SU-DHL-6 (cell line): ENCODE measurements at regions not wholly inside any gene's neighbourhood (a gene's known extent, or its start where the extent isn't known, plus 50 kb on each side); places are given as distances from the start of the nearest gene placed in this dataset.

Experiments
- H2AFZ ChIP-seq: fragments of 200-600 bp; sonication (generic); 2 replicates; pipeline ENCODE4 v1.6.1; 2014; ENCODE audit warnings: low read depth, mild to moderate bottlenecking, moderate library complexity, mixed read lengths, antibody characterized with exemption, low read length; ENCODE audit not compliant: severe bottlenecking
- H3F3A ChIP-seq: fragments of 200-600 bp; shearing (Covaris generic); 2 replicates; pipeline ENCODE4 v1.6.0; 2016; ENCODE audit warnings: antibody characterized with exemption, mild to moderate bottlenecking; ENCODE audit not compliant: insufficient read depth
- H3K27ac ChIP-seq: fragments of 200-600 bp; sonication (generic); 2 replicates; pipeline ENCODE4 v1.5.1; 2016; ENCODE audit warnings: low read depth, mild to moderate bottlenecking, low read length, moderate library complexity, mixed read lengths
- H3K27me3 ChIP-seq: fragments of 200-600 bp; sonication (generic), shearing (Covaris generic); 2 replicates; pipeline ENCODE4 v1.6.0; 2014; ENCODE audit warnings: mild to moderate bottlenecking, low read length
- H3K36me3 ChIP-seq: fragments of 200-600 bp; sonication (generic); 2 replicates; pipeline ENCODE4 v1.6.1; 2014; ENCODE audit warnings: mild to moderate bottlenecking, low read length, mixed read lengths
- H3K4me2 ChIP-seq: fragments of 300-600, 200-600 bp; shearing (Covaris generic), sonication (generic); 2 replicates; pipeline ENCODE4 v1.6.0; 2014; ENCODE audit warnings: low read length, low read depth, mild to moderate bottlenecking; ENCODE audit not compliant: poor library complexity, severe bottlenecking
- H3K4me3 ChIP-seq: fragments of 200-600 bp; sonication (generic); 2 replicates; pipeline ENCODE4 v1.5.1; 2014; ENCODE audit warnings: antibody characterized with exemption, low read length, mild to moderate bottlenecking, mixed read lengths; ENCODE audit not compliant: insufficient read depth, poor library complexity, severe bottlenecking
- H3K79me2 ChIP-seq: fragments of 200-600 bp; sonication (generic); 2 replicates; pipeline ENCODE4 v1.6.1; 2014; ENCODE audit warnings: mild to moderate bottlenecking, low read length, moderate library complexity; ENCODE audit not compliant: insufficient read depth
- H3K9ac ChIP-seq: fragments of 200-600 bp; sonication (generic); 2 replicates; pipeline ENCODE4 v1.7.0; 2014; ENCODE audit warnings: mild to moderate bottlenecking, low read length
- H3K9me2 ChIP-seq: fragments of 200-600 bp; sonication (generic); replicated peaks from 2 replicates; pipeline ENCODE4 v1.6.1; 2014; ENCODE audit warnings: low read length; ENCODE audit not compliant: insufficient read depth
- H3K9me3 ChIP-seq: fragments of 200-600 bp; sonication (generic); 2 replicates; pipeline ENCODE4 v1.6.1; 2014; ENCODE audit warnings: low read length, mixed read lengths; ENCODE audit not compliant: insufficient read depth
- H4K20me1 ChIP-seq: fragments of 200-600 bp; sonication (generic); 2 replicates; pipeline ENCODE4 v1.6.1; 2014; ENCODE audit warnings: low read depth, mild to moderate bottlenecking, antibody characterized with exemption, low read length, moderate library complexity, mixed read lengths
- CTCF ChIP-seq: fragments of 200-600 bp; sonication (generic); IDR thresholded peaks from one replicate; pipeline ENCODE4 v1.5.1; 2017; ENCODE audit warnings: antibody characterized with exemption, mild to moderate bottlenecking, low read length, moderate library complexity; ENCODE audit not compliant: insufficient read depth, poor library complexity, severe bottlenecking
- EZH2phosphoT487 ChIP-seq: fragments of 200-600 bp; sonication (generic), shearing (Covaris generic); conservative IDR thresholded peaks from 2 replicates; pipeline ENCODE4 v1.6.1; 2018; ENCODE audit warnings: mild to moderate bottlenecking, antibody characterized with exemption, low read length, moderate library complexity, mixed read lengths

DNA sequence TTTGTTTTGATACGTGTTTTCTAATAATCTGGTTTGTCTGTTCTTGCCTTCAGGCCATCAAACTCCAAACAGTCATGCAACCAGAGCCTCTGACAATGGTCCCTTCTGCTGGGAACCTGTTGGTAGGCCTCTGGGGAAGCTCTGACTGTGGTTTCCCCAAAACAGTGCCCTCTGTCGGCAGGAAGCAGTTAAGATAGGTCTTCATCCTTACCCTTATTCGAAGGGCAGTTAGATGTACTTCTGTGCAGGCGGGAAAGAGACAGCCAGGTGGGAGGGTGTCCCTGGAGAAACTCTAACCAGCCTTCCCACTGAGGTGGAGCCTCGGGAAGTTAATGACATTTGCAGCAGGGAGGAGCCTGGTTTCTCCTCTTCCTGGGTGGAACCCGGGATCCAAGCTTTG is 81.6 kb upstream of the CHMP2B start:
- Histone ChIP-seq H3K4me2 (no peak overlapping the region), H2AFZ (no peak overlapping the region), H3K79me2 (no peaks in the 10 kb centered on the region), H3K36me3 (no peaks in the 10 kb centered on the region), H3K9me2 (no peaks in the 10 kb centered on the region), H3K27ac (no peak overlapping the region), H3K4me3 (no peak overlapping the region), H3F3A (no peaks in the 10 kb centered on the region), H3K9ac (no peak overlapping the region), H3K9me3 (no peaks in the 10 kb centered on the region), H3K27me3 (no peaks in the 10 kb centered on the region), H4K20me1 (no peaks in the 10 kb centered on the region)
- TF ChIP-seq CTCF (peak; percentile 21), EZH2phosphoT487 (no peak)

- Histone ChIP-seq H3K27ac (no peak overlapping the region), H3K79me2 (no peaks in the 10 kb centered on the region), H3K36me3 (no peaks in the 10 kb centered on the region), H3K9ac (no peak overlapping the region), H3F3A (no peaks in the 10 kb centered on the region), H3K4me2 (no peak overlapping the region), H3K9me3 (no peaks in the 10 kb centered on the region), H3K9me2 (no peaks in the 10 kb centered on the region), H3K4me3 (no peak overlapping the region), H2AFZ (no peak overlapping the region), H4K20me1 (no peaks in the 10 kb centered on the region), H3K27me3 (no peaks in the 10 kb centered on the region)
- TF ChIP-seq EZH2phosphoT487 (no peak), CTCF (no peak)
Observed at GRCh38 chr3:87136066-87136596, 91.0 kb upstream of the CHMP2B start.

DNA sequence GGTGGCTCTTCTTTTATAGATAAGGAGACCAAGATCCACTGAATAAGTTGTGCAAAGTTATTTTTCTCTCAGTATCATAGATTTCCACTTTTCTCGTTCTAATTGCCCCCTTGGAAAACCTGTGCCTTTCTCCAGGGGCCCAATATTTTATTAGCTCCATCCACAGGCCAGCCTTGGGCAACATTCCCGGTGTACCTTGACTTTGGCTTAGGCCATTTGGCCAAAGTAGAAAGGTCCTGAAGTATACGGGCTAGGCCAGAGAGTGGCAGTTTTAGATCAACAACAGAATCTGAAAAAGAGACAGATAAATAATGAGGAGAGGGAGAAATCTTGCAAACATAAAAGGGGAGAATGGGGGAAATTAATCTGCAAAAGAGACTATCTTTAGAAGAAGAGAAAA is 91.7 kb upstream of the CHMP2B start:
- no peak for TF ChIP-seq EZH2phosphoT487
- TF ChIP-seq CTCF, result no peak
- Histone ChIP-seq H3K4me2 (no peak overlapping the region), H3K79me2 (no peaks in the 10 kb centered on the region), H3K4me3 (no peak overlapping the region), H3K9me3 (no peaks in the 10 kb centered on the region), H3K27ac (no peak overlapping the region), H4K20me1 (no peaks in the 10 kb centered on the region), H3K9ac (no peak overlapping the region), H2AFZ (no peak overlapping the region), H3K9me2 (no peaks in the 10 kb centered on the region), H3K36me3 (no peaks in the 10 kb centered on the region), H3F3A (no peaks in the 10 kb centered on the region), H3K27me3 (no peaks in the 10 kb centered on the region)

DNA sequence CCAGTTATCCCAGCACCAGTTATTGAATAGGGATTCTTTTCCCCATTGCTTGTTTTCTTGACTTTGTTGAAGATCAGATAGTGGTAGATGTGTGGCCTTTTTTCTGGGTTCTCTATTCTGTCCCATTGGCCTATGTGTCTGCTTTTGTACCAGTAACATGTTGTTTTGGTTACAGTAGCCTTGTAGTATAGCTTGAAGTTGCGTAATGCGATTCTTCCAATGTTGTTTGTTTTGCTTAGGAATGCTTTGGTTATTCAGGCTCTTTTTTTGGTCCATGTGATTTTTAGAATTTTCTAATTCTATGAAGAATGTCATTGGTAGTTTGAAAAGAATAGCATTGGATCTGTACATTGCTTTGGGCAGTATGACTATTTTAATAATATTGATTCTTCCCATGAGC is 94.3 kb upstream of the CHMP2B start:
- H3K79me2 ChIP-seq, result no peaks in the 10 kb centered on the region
- H3K36me3 ChIP-seq, result no peaks in the 10 kb centered on the region
- no peaks in the 10 kb centered on the region for H4K20me1 ChIP-seq
- H3K9me3 ChIP-seq, result no peaks in the 10 kb centered on the region
- H3K27ac ChIP-seq, result no peak overlapping the region
- TF ChIP-seq CTCF (no peak), EZH2phosphoT487 (no peak)
- no peak overlapping the region for H3K4me3 ChIP-seq
- H3K9ac ChIP-seq, result no peak overlapping the region
- H2AFZ ChIP-seq, result no peak overlapping the region
- H3K9me2 ChIP-seq, result no peaks in the 10 kb centered on the region
- no peaks in the 10 kb centered on the region for H3F3A ChIP-seq
- no peak overlapping the region for H3K4me2 ChIP-seq
- H3K27me3 ChIP-seq, result no peaks in the 10 kb centered on the region
